ENCODE measurements at regions not wholly inside any gene's neighbourhood (a gene's known extent, or its start where the extent isn't known, plus 50 kb on each side); places are given as distances from the start of the nearest gene placed in this dataset.

- TF ChIP-seq, protein P1, sequence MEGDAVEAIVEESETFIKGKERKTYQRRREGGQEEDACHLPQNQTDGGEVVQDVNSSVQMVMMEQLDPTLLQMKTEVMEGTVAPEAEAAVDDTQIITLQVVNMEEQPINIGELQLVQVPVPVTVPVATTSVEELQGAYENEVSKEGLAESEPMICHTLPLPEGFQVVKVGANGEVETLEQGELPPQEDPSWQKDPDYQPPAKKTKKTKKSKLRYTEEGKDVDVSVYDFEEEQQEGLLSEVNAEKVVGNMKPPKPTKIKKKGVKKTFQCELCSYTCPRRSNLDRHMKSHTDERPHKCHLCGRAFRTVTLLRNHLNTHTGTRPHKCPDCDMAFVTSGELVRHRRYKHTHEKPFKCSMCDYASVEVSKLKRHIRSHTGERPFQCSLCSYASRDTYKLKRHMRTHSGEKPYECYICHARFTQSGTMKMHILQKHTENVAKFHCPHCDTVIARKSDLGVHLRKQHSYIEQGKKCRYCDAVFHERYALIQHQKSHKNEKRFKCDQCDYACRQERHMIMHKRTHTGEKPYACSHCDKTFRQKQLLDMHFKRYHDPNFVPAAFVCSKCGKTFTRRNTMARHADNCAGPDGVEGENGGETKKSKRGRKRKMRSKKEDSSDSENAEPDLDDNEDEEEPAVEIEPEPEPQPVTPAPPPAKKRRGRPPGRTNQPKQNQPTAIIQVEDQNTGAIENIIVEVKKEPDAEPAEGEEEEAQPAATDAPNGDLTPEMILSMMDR (IDR thresholded peaks at IDR 0.05; ENCODE audit: insufficient read depth, low read length, poor library complexity, severe bottlenecking), result no peak
- TF ChIP-seq EZH2phosphoT487 (conservative IDR thresholded peaks at IDR 0.05; ENCODE audit: low read length), result no peak
Measured at GRCh38 chr4:66842724-66843088, 702.6 kb downstream of the CENPC start.

All from SU-DHL-6 (cell line).